GM21526 (cell line): ENCODE measurements at regions not wholly inside any gene's neighbourhood (a gene's known extent, or its start where the extent isn't known, plus 50 kb on each side); places are given as distances from the start of the nearest gene placed in this dataset.

Experiments
- ATAC-seq: cut with Tn5 transposase; IDR thresholded peaks from one replicate; pipeline ENCODE4 v1.9.1; 2021; ENCODE audit warnings: moderate library complexity; ENCODE audit not compliant: unreplicated experiment, low FRiP score

DNA sequence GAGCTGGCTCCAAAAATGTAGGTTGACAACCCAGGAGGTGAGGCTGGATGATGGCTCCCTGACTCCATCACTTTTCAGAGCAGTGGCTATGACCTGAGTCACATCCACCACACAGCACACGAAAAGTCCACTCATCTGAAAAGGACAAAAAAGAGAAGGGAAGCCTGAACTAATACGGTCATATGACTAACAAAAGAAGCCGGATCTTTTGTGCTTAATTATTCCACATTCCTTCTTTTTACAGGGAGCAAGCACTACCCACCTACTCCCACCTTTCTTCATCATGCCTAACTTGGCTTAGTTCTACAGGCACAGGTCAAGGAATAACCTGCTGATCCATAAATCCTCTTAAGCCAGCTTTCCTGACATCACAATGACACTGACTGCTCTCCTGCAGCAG is 601.3 kb upstream of the MIR17HG start:
- ATAC-seq = no peak

DNA sequence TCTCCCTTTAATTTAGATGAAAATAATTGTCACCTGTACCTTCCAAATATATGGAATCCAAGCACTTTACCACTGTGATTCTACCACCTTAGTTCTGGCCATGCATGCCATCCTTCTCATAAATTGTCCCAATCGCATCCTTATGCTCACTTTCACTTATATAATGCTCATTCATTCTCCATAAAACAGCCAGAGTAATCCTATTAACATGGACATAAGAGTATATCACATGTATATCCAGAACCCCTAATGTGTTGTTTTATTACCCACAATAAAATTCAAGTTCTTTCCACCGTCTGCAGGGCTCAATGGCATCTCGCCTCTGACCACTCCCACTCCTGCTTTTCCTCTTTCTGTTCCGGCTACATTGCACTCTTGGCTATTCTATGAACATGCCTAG is 597.5 kb upstream of the MIR17HG start:
- no peak for ATAC-seq

DNA sequence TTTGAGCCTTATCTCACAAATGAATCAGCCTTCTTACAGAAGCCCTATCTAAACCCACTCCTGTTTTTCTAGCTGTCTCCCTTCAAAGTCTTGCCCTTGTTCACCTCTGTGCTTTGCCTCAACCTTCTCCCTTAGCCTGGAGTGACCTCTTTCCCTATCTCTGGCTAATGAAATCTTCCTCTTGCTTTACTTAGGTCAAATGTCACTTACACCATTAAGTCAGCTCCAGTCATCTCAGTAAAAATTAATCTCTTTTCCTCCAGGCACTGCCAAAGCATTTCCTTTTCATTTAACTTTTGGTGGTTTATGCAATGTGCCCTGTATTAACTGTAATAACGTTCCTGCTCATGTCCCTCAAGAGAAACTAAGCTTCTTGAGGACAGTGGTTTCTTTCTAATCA is 596.5 kb upstream of the MIR17HG start:
- no peak for ATAC-seq

DNA sequence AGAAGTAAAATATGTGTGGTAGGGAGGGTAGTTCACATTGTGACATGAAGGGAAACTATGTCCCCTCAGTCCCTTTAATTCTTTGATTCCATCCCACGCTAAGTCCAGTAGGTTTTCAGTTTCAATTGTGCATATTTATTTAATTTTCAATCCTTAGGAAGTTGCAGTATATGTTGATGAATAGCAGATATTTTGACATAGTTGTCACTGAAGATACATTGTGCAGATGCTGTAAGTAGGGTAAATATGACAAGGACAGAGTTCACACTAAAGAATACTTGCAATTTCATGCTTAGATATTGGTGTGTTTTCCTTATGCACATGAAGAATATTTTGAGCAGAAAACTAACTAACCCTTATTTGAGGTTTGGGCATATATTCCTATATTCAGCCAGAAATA is 595.4 kb upstream of the MIR17HG start:
- ATAC-seq = no peak

DNA sequence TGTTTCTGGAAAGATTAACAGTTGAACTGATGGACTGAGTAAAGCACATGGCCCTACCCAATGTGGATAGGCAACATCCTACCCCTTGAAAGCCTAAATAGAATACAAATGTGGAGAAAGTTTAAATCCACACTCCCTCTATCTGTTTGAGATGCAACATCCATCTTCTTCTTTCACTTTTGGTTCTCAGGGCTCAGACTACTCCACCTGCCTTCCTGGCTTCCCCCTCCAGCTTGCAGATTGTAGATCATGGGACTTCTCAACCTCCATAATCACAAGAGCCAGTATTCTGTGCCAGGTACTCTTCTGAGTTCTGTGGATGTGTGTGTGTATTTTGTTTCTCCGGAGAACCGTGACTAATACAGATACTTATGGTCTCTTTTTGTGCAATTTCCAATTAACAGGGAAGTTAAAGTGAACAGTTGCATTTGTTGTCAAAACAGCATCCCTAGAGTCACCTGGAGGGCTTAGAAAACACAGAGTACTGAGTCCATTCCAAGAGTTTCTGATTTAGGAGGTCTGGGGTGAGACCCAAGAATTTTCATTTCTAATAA is 590.3 kb upstream of the MIR17HG start:
- ATAC-seq = no peak

DNA sequence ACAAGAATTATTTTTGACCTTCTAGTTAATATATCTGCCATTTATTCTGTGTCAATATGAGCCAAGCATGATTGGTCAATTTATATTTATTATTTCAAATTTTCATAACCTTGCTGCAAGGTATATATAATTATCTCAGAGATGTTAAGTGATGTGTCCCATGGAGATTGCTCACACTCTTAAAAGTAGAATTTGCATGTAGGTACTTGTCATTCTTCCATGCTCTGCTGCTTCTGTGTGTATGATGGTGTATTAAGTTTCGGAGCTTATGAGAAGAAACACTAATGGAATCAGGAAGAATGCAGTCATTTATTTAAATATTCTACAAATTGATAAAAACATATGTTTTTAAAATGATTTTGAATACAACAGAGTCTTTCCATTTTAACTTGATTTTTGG is 586.8 kb upstream of the MIR17HG start:
- ATAC-seq = no peak

DNA sequence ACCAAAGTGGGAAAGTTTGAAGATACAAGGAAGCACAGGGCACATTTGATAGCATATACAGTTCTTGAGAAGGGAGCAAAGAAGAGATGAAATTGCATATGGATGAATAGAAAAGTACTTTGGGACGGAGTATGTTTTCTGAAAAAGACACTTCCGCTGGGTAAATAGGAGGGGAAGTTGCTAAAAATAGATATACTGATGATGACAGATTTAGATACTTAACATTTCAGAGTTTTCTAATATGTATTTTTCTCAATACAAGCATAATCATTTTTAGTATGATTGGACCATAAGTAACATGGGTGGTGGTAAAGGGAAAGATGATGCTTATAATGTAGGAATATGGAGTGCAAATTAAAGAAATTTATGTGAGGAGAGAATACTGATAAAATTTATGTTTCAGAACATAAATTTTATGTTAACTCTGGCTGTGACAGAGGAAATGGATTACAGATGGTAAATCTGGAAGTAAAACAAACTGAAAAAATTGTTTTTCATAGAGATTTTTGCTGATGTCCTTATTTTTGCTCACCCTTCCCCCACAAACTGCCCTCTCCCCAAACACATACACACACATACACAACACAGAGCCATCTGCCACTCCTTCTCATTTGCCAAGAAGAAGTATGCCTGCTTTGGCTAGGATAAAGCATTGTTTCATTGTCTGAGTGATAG is 583.9 kb upstream of the MIR17HG start:
- no peak for ATAC-seq

DNA sequence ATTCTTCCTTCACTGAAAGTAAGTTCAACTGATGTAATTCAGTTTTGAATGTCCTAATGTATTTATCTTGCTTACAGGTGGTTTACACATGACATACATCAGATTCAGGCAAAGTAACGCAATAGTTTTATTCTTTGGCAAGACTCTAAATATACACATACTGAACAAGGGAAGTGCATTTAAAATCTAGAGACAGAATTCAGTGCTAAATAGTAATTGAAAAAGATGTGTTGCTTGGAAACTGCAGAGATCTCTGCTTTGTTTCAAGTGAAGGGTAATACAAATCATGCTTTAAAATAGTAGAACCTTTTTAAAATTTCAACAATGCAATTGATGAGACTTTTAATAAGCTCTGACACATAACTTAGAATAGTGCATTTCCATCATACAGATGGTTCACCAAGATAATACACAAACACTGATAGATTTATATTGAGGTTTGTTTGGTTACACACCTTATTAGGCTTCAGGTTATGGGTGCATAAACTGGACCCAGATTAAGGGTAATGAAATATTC is 581.0 kb upstream of the MIR17HG start:
- no peak for ATAC-seq

DNA sequence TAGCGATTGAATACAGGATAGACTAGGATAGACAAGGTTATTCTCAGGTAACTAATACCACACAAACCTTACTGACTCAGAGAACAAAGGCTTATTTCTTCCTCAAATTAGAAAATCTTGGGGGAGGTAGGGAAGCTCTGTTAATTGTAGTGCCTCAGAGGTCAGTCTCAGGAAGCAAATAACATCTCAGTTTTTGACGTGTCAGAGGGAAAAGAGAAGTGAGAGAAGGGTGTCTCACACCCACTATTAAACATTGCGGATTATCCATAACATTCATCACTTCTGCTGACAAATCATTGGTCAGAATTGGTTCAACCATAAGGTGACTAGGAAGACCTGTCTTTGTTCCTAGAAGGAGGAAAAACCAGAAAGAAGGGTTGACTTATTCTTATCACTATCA is 579.4 kb upstream of the MIR17HG start:
- no peak for ATAC-seq

DNA sequence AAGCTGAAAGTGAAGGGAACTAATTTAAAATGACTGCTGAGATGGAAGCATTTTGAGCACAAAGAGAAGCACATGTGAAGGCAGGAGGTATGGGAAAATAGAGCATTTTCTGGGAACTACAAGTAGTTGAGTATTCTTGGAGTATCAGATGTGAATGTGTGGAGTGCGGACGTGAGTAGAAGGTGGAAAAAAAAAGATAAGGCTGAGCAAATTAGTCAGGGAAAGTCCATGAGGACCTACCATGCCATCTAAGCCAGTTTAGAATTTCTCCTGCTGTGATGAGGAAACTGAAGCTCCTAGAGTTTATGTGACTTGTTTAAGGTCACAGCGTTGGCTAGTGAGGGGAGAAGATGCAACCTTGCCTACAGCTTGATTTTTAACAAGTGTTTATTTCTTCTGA is 578.1 kb upstream of the MIR17HG start:
- ATAC-seq = no peak

DNA sequence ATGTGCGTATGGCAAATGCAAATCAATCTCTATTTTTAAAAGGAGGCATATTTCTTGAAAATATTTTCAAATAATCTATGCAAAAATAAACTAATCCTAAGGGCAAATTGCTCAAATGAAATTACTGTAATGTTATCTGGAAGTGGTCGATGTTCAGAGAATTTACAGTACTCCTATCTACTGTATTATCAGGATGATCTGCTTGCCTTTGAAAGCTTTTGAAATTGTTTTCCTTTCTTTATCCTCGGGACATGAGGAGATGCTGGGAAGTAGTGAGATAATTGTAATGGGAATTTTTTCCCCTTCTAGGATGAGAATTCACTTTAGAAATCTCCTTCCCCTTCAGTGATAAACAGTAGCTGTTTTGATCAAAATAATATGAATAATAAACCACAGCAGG is 577.2 kb upstream of the MIR17HG start:
- ATAC-seq = no peak

DNA sequence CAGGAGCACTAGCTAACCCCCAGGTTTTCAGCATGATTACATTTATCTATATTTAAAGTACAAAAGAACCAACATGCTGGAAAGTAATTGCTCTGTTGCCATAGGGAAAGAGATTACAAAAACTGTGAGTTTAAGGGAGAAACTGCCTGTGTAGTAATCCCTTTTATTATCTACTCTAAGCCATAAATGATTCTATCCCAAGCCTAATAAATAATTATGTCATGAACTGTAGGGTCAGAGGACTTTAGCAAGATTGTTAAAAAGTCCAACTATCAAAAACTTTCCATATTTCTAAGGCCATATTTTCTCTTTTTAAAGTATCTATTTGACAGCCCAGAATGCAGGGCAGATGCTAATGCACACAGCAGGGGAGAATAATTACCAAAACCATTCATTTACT is 573.8 kb upstream of the MIR17HG start:
- ATAC-seq = no peak

DNA sequence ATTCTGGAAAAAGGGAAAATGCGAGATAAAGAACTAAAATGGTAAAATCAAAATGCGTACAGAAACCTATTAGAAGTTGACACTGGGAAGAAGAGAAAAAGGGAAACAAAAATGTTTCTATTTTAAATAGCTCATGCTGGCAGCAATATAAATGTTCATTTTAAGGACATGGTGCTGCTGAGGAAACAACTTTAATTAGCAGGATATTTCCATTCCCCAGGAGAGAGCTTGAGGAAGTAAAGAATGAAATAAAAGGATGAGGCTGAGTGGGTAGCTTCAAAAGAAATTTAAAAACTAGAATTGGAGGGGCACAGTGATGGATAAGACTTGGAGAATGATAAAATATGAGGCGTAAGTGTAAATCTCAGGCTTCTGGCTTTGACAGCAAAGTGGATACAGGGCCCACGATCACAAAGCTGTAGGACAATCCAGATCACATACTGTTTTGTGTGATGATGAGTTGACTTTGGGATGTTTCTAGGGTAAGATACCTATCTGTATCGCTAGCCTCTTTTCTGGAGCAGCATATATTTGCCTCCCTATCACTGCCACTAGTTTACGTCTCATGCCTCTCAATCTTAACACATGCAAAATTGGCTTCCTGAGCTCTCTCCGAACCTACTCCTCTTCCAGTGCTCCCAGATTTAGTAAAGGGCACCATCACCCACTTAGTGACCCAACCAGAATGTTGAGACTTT is 571.3 kb upstream of the MIR17HG start:
- no peak for ATAC-seq

DNA sequence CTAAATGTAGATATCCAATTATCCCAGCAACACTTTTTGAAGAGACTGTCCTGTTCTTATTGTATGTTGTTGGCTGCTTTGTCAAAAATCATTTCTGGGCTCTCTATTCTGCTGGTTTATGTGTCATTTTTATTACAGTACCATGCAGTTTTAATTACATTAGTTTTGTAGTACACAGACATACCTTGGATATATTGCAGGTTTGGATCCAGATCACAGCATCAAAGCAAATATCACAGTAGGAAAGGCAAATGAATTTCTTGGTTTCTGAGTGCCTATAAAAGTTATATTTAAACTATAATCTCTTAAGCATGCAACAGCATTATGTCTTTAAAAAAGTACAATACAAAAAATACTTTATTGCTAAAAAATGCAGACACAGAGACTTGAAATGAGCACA is 564.2 kb upstream of the MIR17HG start:
- ATAC-seq = no peak

DNA sequence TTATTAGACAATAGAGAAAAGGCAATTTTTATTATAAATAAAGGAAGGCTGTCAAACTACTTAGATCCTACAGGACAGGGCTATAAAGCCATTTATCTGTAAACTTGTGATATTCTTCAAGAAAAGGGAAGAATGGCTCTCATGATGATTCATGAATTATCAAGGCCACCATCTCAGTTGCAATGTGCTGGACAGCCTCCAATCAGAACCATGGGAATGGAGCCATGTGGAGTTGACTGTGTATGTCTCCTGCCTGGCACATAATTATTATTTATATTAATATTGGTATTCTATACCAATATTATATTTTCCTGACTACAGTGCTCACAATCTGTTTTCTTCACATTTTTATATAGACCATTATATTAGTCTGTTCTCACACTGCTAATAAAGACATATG is 560.5 kb upstream of the MIR17HG start:
- no peak for ATAC-seq

DNA sequence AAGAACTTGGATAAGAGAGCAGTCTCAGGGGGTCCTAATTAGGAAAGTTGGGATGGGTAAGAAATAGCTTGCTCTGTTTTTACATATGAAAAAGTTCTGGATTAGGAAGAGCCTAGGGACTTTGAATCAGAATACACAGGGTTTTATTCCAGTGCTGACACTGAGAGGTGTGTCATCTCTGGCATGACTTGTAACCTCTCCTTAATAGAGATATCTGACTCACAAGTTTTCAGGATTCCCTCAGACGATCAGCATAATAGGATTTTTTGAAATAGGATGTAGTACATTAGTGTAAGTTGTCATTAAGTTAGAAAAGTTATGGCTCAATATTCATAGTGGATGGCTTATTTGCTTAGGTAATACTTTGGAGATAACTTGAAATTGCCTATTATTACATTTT is 555.2 kb upstream of the MIR17HG start:
- ATAC-seq = no peak

DNA sequence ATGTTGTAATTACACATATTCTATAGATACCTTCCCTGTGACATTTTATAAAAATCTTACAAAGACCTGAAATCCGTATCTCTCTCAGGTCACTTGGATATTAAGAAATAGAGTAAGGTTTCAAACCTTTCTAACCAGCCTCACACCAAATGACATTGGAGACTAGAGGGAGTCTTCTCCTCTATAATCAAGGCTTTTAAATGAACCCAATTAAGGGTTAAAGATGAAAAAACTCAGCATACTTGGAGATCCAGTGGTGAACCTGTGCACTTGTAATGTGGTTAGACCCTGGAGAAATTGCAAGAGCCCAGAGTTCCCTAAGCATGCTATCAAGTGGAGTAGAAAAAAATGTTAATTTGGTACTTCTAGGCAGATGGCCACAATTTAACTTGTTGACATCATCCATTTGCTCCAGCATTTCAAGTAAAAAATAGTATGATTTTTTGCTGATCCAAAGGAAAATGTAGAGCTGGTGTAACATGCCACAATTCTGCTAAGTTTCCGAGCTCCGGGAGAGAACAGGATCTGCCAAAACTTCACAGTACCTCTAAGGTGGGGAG is 554.1 kb upstream of the MIR17HG start:
- ATAC-seq = no peak

DNA sequence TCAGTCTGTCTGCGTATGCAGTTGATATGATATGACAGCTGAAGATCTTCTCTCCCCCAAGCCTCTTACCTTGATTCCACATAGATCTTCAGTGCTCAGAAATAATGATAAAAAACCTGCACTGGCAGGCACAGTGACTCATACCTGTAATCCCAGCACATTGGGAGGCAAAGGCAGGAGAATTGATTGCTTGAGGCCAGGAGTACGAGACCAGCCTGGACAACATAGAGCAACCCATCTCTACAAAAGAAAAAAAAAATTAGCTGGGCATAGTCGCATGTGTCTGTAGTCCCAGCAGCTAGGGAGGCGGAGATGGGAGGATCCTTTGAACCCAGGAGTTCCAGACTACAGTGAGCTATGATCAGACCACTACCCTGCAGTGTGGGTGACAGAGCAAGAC is 551.0 kb upstream of the MIR17HG start:
- ATAC-seq = no peak

DNA sequence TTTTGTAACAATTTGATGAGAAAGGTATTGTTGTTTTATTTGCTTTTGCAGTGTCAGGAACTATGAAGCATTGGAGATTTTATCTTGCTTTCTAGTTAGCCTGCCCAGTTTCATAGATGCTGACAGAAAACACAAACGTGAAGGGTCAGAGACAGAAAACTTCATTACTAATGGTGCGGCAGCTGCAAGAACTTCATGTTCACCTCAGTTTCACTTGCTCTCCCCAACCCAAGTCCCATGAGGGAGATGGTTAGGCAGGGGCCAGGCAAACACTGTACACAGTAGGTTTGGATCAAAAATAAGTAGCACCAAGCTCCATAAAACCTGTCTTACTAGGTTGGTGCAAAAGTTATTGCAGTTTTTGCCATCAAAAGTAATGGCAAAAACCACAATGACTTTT is 550.2 kb upstream of the MIR17HG start:
- ATAC-seq = no peak

DNA sequence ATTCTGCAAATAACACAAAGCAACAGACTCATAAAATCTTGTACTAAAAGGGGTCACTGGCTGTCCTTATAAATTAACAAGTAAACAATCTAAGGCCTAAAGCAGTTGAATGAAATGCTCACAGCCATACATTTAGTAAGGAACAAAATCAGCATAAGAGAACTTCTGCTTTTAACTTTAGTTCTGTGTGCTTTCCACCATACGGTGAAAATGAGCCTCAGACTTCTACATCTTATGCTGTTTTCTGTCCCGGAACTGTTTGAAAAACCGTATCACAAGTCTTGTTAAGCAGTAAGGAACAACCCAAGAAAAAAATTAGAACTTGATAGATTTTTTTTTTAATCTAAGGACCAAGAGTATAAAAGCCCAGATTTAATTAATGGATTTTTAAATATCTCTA is 549.1 kb upstream of the MIR17HG start:
- no peak for ATAC-seq

DNA sequence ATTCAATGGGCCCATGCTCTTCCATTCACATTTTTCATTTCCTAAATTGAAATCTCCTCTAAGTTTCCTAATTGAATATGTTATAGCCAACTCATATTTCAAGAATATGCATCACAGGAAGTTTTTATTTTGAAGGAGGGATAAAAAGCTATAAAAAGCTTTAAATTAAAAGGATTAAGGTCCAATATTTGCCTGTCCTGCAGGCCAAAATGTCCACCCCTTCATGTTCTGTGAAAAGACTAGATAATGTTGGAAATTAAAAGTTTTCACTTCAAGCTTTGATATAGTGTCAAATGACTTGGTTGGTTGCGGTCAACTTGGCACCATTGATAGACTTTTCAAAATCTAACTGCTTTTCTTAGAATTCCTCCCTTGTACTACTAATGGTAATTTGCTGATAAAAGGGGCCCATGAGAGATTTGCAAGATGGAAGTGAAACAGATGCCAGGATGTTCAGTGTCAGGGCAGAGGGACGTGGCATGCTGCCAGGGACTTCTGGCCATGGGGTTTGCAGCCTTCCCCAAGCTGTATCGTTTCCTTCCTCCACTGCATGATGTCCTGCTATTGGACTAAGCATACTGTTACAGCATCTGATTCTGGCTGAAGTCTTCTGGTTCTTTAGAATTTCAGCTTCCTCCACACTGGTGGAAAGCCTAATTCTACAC is 547.3 kb upstream of the MIR17HG start:
- no peak for ATAC-seq
